K562 (cell line): ENCODE measurements at regions not wholly inside any gene's neighbourhood (a gene's known extent, or its start where the extent isn't known, plus 50 kb on each side); places are given as distances from the start of the nearest gene placed in this dataset.
"Not testable (repeated sequence)": the region's sequence is repeated elsewhere in the genome, so short reads cannot be mapped to it uniquely, and the experiment has no call there.

Source experiments
- ATAC-seq: fragments of 200-7000 bp; cut with Tn5 transposase; 3 replicates; pipeline ENCODE4 v1.9.1; 2020; ENCODE audit warnings: moderate library complexity
- BruUV-seq: library from RNA; stranded (reverse); fragments of 400-500 nt; replicated peaks from 2 replicates; lab custom pipeline; 2021; lab: Mats Ljungman, UMichigan
- CTCF ChIA-PET: fragments of 300-600 bp; formaldehyde crosslinking; extraction: SDS; loops from one replicate; lab custom pipeline; 2021; ENCODE audit warnings: low intra/inter-chr PET ratio; lab: Yijun Ruan, JAX
- POLR2A ChIA-PET: fragments of 300-600, 350-650 bp; sonication (Branson Sonifier 250); formaldehyde crosslinking; extraction: SDS; loops from one replicate; lab custom pipeline; 2021; ENCODE audit warnings: antibody characterized with exemption, inconsistent platforms; lab: Yijun Ruan, JAX
- DNase-seq, 4 experiments: peaks; one replicate each; pipeline versions ENCODE4 v3.0.0 to v3.0.0-alpha.2; 2011 to 2018; ENCODE audit warnings: low spot score in 3 of 4, mixed read lengths in 3 of 4; ENCODE audit errors: extremely low read depth in 1 of 4
- FAIRE-seq: peaks from 2 replicates; lab custom pipeline; 2011; peaks lifted over from hg19 to GRCh38; lab: Jason Lieb, UNC
- H2AFZ ChIP-seq: 2 replicates; pipeline ENCODE4 v1.6.0; 2011; ENCODE audit warnings: low read depth, low read length, control low read depth, inconsistent platforms
- H3K27ac ChIP-seq: fragments of 200-600 bp; 3 replicates; pipeline ENCODE4 v1.8.0; 2011; ENCODE audit warnings: low read depth, mild to moderate bottlenecking, control low read depth, inconsistent platforms, low read length, moderate library complexity, mixed read lengths; ENCODE audit errors: extremely low read depth
- H3K27me3 ChIP-seq, 2 experiments: fragments of 300-600 bp in 1 of 2; 2 replicates in 1 of 2; 3 replicates in 1 of 2; pipeline versions ENCODE4 v1.6.0 to v1.8.0; 2011; ENCODE audit warnings: inconsistent platforms in 2 of 2, low read length in 2 of 2, mild to moderate bottlenecking in 1 of 2, mixed read lengths in 1 of 2, moderate library complexity in 1 of 2; ENCODE audit not compliant: control insufficient read depth in 2 of 2, insufficient read depth in 2 of 2
- H3K36me3 ChIP-seq: fragments of 300-600 bp; 3 replicates; pipeline ENCODE4 v1.8.0; 2011; ENCODE audit warnings: mild to moderate bottlenecking, low read length, inconsistent platforms; ENCODE audit not compliant: control insufficient read depth, insufficient read depth
- H3K4me1 ChIP-seq, 2 experiments: fragments of 200-600 bp in 1 of 2; replicated peaks in 1 of 2; 2 replicates in 1 of 2; 3 replicates in 1 of 2; pipeline versions ENCODE4 v1.5.1 to v1.8.0; 2011; ENCODE audit warnings: inconsistent platforms in 2 of 2, low read length in 2 of 2, mild to moderate bottlenecking in 1 of 2, mixed read lengths in 1 of 2, moderate library complexity in 1 of 2; ENCODE audit not compliant: control insufficient read depth in 2 of 2, insufficient read depth in 2 of 2
- H3K4me2 ChIP-seq: 2 replicates; pipeline ENCODE4 v1.6.1; 2011; ENCODE audit warnings: low read length, control low read depth, inconsistent platforms, mixed read lengths; ENCODE audit not compliant: insufficient read depth
- H3K4me3 ChIP-seq: fragments of 200-600 bp; sonication (generic), shearing (Covaris generic); 2 replicates; pipeline ENCODE4 v1.5.1; 2016; ENCODE audit warnings: control low read depth, inconsistent platforms
- H3K79me2 ChIP-seq: fragments of 200-600 bp; 3 replicates; pipeline ENCODE4 v1.8.0; 2011; ENCODE audit warnings: low read length, inconsistent platforms; ENCODE audit not compliant: control insufficient read depth, insufficient read depth
- H3K9ac ChIP-seq, 2 experiments: 2 replicates each; pipeline versions ENCODE4 v1.6.0 to v1.6.1; 2011; ENCODE audit warnings: low read depth in 2 of 2, low read length in 2 of 2, control low read depth in 1 of 2, inconsistent platforms in 1 of 2, mild to moderate bottlenecking in 1 of 2, mixed read lengths in 1 of 2; ENCODE audit not compliant: insufficient read depth in 1 of 2
- H3K9me1 ChIP-seq: one replicate; pipeline ENCODE4 v1.6.0; 2011; ENCODE audit warnings: inconsistent platforms, mild to moderate bottlenecking, low read length, moderate library complexity; ENCODE audit not compliant: control insufficient read depth, insufficient read depth
- H3K9me3 ChIP-seq: replicated peaks from 2 replicates; pipeline ENCODE4 v1.5.1; 2011; ENCODE audit warnings: low read depth, low read length, inconsistent platforms; ENCODE audit not compliant: control insufficient read depth, insufficient read depth
- H4K20me1 ChIP-seq: replicated peaks from 2 replicates; pipeline ENCODE4 v1.6.1; 2011; ENCODE audit warnings: low read length, inconsistent platforms, mixed read lengths; ENCODE audit not compliant: control insufficient read depth, insufficient read depth
- HNRNPK ChIP-seq: fragments of 200-400 bp; formaldehyde crosslinking; IDR thresholded peaks from one replicate; pipeline ENCODE4 v1.6.1; 2018; ENCODE audit warnings: mild to moderate bottlenecking, low read depth, low read length; ENCODE audit not compliant: poor library complexity, severe bottlenecking
- PCBP2 ChIP-seq: fragments of 200-400 bp; formaldehyde crosslinking; IDR thresholded peaks from 2 replicates; pipeline ENCODE4 v1.6.1; 2018; ENCODE audit warnings: low read length, low read depth, mild to moderate bottlenecking, moderate library complexity; ENCODE audit not compliant: poor library complexity, severe bottlenecking
- in situ Hi-C: fragments of 300-500 bp; cut with MboI; formaldehyde crosslinking; loops from 4 replicates; pipeline ENCODE4 v1.15.0; 2018; ENCODE audit warnings: inconsistent platforms, mixed read lengths
- intact Hi-C: fragments of 100-400 bp; cut with micrococcal nuclease; formaldehyde crosslinking; loops from 2 replicates; pipeline ENCODE4 v1.14.2; 2022
- TF ChIP-seq, protein P1 (sequence below): sonication (generic); formaldehyde crosslinking; IDR thresholded peaks from 2 replicates; pipeline ENCODE4 v1.9.0; 2022; ENCODE audit warnings: mild to moderate bottlenecking, missing genetic modification reagents
- TF ChIP-seq, protein P2 (sequence below): fragments of 450-650 bp; conservative IDR thresholded peaks from 2 replicates; pipeline ENCODE4 v1.6.1; 2016; ENCODE audit warnings: missing genetic modification characterization, low read depth, mild to moderate bottlenecking, control low read depth, missing compliant biosample characterization
- TF ChIP-seq, protein P3 (sequence below): IDR thresholded peaks from 2 replicates; pipeline ENCODE4 v1.6.1; 2016; ENCODE audit warnings: missing genetic modification characterization, missing compliant biosample characterization

DNA sequence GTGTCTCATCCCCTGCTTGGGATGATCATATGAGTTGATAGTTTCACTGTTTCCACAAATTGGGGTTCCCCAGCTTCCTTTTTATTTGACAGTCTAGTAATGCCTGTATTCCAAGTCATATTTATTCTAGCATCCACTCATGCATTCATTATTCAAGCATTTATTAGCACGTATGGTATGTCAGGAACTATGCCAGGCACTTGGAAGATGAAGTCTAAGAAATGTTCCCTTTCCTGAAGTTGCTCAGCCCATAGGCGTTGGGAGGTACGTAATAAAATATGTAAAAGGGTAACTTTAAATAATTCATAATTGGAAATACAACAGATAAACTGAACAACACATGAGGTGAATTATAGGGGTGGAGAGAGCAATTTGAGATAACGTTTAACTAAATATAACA is 338.0 kb upstream of the MAF start (continued):
- TF ChIP-seq, protein P1, sequence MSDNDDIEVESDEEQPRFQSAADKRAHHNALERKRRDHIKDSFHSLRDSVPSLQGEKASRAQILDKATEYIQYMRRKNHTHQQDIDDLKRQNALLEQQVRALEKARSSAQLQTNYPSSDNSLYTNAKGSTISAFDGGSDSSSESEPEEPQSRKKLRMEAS (CRISPR knock-in tag) = no peak

DNA sequence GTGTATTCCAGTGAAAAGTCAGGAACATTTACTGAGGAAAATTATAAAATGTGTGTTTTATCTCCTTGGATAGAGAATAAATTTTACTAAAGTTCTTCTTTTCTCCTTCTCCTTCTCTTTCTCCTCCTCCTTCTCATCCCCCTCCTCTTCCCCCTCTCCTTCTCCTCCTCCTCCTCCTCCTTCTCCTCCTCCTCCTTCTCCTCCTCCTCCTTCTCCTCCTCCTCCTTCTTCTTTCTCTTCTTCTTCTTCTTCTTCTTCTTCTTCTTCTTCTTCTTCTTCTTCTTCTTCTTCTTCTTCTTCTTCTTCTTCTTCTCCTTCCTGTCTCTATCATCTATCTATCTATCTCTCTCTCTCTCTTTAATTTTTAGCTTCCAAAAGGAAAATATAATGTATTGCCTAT is 337.1 kb upstream of the MAF start:
- ATAC-seq, H3K27me3 ChIP-seq, POLR2A ChIA-PET, H3K9me1 ChIP-seq, H2AFZ ChIP-seq, H3K9me3 ChIP-seq, CTCF ChIA-PET, H3K4me1 ChIP-seq, FAIRE-seq, H3K4me2 ChIP-seq, intact Hi-C loops, H3K36me3 ChIP-seq, H3K27ac ChIP-seq, H3K9ac ChIP-seq, H3K4me3 ChIP-seq, BruUV-seq, H4K20me1 ChIP-seq, H3K79me2 ChIP-seq, in situ Hi-C loops, DNase-seq: not testable (repeated sequence)
- TF ChIP-seq, protein P2, sequence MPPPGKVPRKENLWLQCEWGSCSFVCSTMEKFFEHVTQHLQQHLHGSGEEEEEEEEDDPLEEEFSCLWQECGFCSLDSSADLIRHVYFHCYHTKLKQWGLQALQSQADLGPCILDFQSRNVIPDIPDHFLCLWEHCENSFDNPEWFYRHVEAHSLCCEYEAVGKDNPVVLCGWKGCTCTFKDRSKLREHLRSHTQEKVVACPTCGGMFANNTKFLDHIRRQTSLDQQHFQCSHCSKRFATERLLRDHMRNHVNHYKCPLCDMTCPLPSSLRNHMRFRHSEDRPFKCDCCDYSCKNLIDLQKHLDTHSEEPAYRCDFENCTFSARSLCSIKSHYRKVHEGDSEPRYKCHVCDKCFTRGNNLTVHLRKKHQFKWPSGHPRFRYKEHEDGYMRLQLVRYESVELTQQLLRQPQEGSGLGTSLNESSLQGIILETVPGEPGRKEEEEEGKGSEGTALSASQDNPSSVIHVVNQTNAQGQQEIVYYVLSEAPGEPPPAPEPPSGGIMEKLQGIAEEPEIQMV (tag) = 0 out of 2 replicates have a peak, but pooled peaks have one; percentile 26
- TF ChIP-seq, protein P3, sequence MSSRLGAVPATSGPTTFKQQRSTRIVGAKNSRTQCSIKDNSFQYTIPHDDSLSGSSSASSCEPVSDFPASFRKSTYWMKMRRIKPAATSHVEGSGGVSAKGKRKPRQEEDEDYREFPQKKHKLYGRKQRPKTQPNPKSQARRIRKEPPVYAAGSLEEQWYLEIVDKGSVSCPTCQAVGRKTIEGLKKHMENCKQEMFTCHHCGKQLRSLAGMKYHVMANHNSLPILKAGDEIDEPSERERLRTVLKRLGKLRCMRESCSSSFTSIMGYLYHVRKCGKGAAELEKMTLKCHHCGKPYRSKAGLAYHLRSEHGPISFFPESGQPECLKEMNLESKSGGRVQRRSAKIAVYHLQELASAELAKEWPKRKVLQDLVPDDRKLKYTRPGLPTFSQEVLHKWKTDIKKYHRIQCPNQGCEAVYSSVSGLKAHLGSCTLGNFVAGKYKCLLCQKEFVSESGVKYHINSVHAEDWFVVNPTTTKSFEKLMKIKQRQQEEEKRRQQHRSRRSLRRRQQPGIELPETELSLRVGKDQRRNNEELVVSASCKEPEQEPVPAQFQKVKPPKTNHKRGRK = peak; percentile 94
- TF ChIP-seq HNRNPK (peak; percentile 31), PCBP2 (peak; percentile 90)
